ENCODE measurements at regions not wholly inside any gene's neighbourhood (a gene's known extent, or its start where the extent isn't known, plus 50 kb on each side); places are given as distances from the start of the nearest gene placed in this dataset.

- TF ChIP-seq CTCF (IDR thresholded peaks at IDR 0.05; ENCODE audit: insufficient read depth, low read length) (no peak), POLR2AphosphoS5 (IDR thresholded peaks at IDR 0.05; ENCODE audit: low read depth) (no peak), SPI1 (IDR thresholded peaks at IDR 0.05; ENCODE audit: borderline replicate concordance, low read depth) (no peak)
These were observed 645.2 kb upstream of the USP24 start for GRCh38 chr1:55860326-55860725.
